Prostate gland (tissue), 2 donors: ENCODE measurements at regions not wholly inside any gene's neighbourhood (a gene's known extent, or its start where the extent isn't known, plus 50 kb on each side); places are given as distances from the start of the nearest gene placed in this dataset.

Experiments
- CTCF ChIP-seq, 4 experiments: fragments of 200-600 bp in 2 of 4; fragments of 450-650 bp in 2 of 4; sonication (generic) in 2 of 4; IDR thresholded peaks; 1 replicate in 3 of 4; 2 replicates in 1 of 4; pipeline ENCODE4 v1.5.1; 2016 to 2019; ENCODE audit warnings: antibody characterized with exemption in 4 of 4, mild to moderate bottlenecking in 2 of 4, moderate library complexity in 2 of 4
- POLR2A ChIP-seq: fragments of 450-650 bp; IDR thresholded peaks from one replicate; pipeline ENCODE4 v1.6.1; 2016; ENCODE audit warnings: antibody characterized with exemption, mild to moderate bottlenecking
- POLR2AphosphoS5 ChIP-seq: sonication (generic); formaldehyde crosslinking; IDR thresholded peaks from one replicate; pipeline ENCODE4 v1.6.1; 2017; ENCODE audit warnings: antibody characterized with exemption

GRCh38 chr2:8586457-8587051 lies 95.3 kb upstream of the ID2 start:
- TF ChIP-seq CTCF (IDR thresholded peaks at IDR 0.05) (no peak), POLR2AphosphoS5 (no peak), POLR2A (no peak)
